ENCODE measurements at regions not wholly inside any gene's neighbourhood (a gene's known extent, or its start where the extent isn't known, plus 50 kb on each side); places are given as distances from the start of the nearest gene placed in this dataset.

DNA sequence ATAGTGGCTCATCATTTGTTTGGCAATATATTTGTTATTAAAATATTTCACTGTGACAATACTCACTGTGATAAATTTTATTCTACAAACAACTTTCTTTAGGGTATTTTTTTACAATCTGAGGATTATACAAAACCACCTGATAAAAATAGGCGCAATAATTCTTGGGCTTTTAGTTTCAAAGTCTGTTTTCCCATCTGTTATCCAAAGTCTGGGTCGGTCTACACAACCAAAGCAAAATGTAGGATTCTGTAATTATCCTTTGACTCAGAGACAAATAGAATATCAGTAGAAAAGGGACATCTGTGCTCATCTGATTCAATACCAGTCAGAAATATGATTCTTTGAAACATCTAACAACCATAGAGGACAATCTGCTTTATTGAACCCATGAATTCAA lies 271.8 kb upstream of the AMIGO2 start:
- no peak for TF ChIP-seq EZH2phosphoT487 (conservative IDR thresholded peaks at IDR 0.05; ENCODE audit: low read length)
- TF ChIP-seq, protein P1, sequence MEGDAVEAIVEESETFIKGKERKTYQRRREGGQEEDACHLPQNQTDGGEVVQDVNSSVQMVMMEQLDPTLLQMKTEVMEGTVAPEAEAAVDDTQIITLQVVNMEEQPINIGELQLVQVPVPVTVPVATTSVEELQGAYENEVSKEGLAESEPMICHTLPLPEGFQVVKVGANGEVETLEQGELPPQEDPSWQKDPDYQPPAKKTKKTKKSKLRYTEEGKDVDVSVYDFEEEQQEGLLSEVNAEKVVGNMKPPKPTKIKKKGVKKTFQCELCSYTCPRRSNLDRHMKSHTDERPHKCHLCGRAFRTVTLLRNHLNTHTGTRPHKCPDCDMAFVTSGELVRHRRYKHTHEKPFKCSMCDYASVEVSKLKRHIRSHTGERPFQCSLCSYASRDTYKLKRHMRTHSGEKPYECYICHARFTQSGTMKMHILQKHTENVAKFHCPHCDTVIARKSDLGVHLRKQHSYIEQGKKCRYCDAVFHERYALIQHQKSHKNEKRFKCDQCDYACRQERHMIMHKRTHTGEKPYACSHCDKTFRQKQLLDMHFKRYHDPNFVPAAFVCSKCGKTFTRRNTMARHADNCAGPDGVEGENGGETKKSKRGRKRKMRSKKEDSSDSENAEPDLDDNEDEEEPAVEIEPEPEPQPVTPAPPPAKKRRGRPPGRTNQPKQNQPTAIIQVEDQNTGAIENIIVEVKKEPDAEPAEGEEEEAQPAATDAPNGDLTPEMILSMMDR (IDR thresholded peaks at IDR 0.05; ENCODE audit: insufficient read depth, low read length, poor library complexity, severe bottlenecking): no peak
